ENCODE measurements at regions not wholly inside any gene's neighbourhood (a gene's known extent, or its start where the extent isn't known, plus 50 kb on each side); places are given as distances from the start of the nearest gene placed in this dataset.

DNA sequence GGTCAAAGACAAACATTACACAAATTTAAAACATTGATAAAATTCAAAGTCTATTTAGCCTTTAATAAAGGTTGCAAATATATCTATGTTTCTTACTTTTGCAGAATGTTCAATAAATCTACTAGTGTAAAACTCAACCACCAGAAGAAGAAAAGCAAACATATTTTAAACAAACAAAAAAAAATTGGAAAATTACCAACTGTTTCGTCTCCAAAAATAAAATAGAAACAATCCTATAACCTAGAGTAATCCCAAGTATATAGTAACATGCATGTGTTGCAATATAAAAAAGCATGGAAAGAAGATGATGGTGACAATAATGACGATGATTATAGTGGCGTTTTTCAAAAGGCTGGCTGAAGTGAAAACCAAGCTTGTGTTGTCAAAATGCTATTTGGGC, 86.0 kb upstream of the PAPPA start:
- Mint-ChIP-seq H3K27me3 (ENCODE audit: unreplicated experiment) (no peaks in the 10 kb centered on the region), H3K4me1 (ENCODE audit: low read depth, unreplicated experiment) (no peaks in the 10 kb centered on the region), H3K36me3 (ENCODE audit: insufficient read depth, unreplicated experiment) (no peaks in the 10 kb centered on the region), H3K4me3 (ENCODE audit: low read depth, unreplicated experiment) (no peak overlapping the region), H3K9me3 (ENCODE audit: low read depth, unreplicated experiment) (peaks cover 2% of the 10 kb centered on the region), H3K27ac (ENCODE audit: unreplicated experiment) (no peak overlapping the region)
- intact Hi-C loops (cut with micrococcal nuclease; ENCODE audit: unreplicated experiment): no loop called here
- TF ChIP-seq, protein P1, sequence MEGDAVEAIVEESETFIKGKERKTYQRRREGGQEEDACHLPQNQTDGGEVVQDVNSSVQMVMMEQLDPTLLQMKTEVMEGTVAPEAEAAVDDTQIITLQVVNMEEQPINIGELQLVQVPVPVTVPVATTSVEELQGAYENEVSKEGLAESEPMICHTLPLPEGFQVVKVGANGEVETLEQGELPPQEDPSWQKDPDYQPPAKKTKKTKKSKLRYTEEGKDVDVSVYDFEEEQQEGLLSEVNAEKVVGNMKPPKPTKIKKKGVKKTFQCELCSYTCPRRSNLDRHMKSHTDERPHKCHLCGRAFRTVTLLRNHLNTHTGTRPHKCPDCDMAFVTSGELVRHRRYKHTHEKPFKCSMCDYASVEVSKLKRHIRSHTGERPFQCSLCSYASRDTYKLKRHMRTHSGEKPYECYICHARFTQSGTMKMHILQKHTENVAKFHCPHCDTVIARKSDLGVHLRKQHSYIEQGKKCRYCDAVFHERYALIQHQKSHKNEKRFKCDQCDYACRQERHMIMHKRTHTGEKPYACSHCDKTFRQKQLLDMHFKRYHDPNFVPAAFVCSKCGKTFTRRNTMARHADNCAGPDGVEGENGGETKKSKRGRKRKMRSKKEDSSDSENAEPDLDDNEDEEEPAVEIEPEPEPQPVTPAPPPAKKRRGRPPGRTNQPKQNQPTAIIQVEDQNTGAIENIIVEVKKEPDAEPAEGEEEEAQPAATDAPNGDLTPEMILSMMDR (IDR thresholded peaks at IDR 0.05; ENCODE audit: unreplicated experiment): no peak
- no TSS peak for BruUV-seq (replicated peaks)
- CTCF ChIA-PET: no interaction called here
- no peak for DNase-seq

DNA sequence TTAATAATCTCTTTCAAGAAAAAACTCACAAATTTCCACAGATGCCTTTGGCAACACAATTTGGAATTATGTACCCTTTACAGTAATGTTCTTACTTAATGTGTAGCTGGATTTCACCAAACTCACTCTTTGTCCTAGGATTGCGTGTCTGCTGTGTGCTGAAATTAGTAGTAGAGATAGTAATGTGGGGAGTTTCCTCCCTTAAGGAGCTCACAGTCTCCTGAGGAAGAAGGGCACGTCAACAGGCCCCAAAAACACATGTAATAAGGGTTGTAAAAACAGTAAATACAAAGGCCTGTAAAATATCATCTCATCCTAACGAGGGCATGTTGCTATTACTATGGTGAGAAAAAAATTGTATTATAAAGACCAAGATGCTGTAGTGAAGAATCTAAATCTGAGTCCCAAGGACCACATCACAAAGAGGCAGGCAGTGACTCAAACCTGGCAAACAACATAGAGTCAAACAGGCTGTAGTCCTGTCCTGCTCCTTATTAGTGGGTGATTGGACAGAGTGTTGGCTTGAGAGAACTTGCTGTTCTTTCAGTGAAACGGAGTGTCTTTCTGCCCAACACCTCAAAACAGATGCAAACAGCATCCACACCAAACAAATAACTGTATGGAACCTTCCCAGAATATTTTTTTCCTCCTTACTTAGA, 83.2 kb upstream of the PAPPA start:
- no peak for DNase-seq
- H3K27me3 Mint-ChIP-seq (ENCODE audit: unreplicated experiment): no peaks in the 10 kb centered on the region
- CTCF ChIA-PET: interaction anchor here (0.7 kb wide), 1 partner anchor 17 kb away, joined by 5 read pairs; no protein-coding TSS in a partner anchor
- no peaks in the 10 kb centered on the region for H3K36me3 Mint-ChIP-seq (ENCODE audit: insufficient read depth, unreplicated experiment)
- TF ChIP-seq, protein P1 (IDR thresholded peaks at IDR 0.05; ENCODE audit: unreplicated experiment): no peak
- no peaks in the 10 kb centered on the region for H3K4me1 Mint-ChIP-seq (ENCODE audit: low read depth, unreplicated experiment)
- no peak overlapping the region for H3K4me3 Mint-ChIP-seq (ENCODE audit: low read depth, unreplicated experiment)
- peaks cover 5% of the 10 kb centered on the region for H3K9me3 Mint-ChIP-seq (ENCODE audit: low read depth, unreplicated experiment)
- no TSS peak for BruUV-seq (replicated peaks)
- H3K27ac Mint-ChIP-seq (ENCODE audit: unreplicated experiment): no peak overlapping the region
- intact Hi-C loops (cut with micrococcal nuclease; ENCODE audit: unreplicated experiment): no loop called here

DNA sequence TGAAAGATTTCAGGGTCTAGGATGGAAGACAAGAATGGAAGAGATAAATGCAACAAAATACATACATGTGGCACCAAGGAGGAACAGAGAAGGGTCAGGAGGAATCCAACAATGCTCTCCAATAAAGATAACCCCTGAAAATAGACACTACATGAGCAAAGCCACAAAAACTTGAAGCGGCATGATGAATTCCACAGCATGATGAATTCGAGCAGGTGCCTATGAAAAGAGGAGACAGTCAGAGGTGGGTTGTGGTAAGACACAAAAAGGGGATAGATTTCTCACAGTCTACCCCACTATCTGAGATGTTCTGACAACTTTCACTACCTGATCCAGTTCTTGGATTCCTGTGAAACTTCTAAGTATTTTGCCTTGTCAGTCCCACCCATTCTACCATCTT, 81.5 kb upstream of the PAPPA start:
- H3K27me3 Mint-ChIP-seq (ENCODE audit: unreplicated experiment): no peaks in the 10 kb centered on the region
- DNase-seq: no peak
- TF ChIP-seq, protein P1 (IDR thresholded peaks at IDR 0.05; ENCODE audit: unreplicated experiment): no peak
- peaks cover 3% of the 10 kb centered on the region for H3K9me3 Mint-ChIP-seq (ENCODE audit: low read depth, unreplicated experiment)
- no peak overlapping the region for H3K27ac Mint-ChIP-seq (ENCODE audit: unreplicated experiment)
- BruUV-seq (replicated peaks): no TSS peak
- no peak overlapping the region for H3K4me3 Mint-ChIP-seq (ENCODE audit: low read depth, unreplicated experiment)
- intact Hi-C loops (cut with micrococcal nuclease; ENCODE audit: unreplicated experiment): no loop called here
- H3K36me3 Mint-ChIP-seq (ENCODE audit: insufficient read depth, unreplicated experiment): no peaks in the 10 kb centered on the region
- CTCF ChIA-PET: no interaction called here
- H3K4me1 Mint-ChIP-seq (ENCODE audit: low read depth, unreplicated experiment): no peaks in the 10 kb centered on the region

DNA sequence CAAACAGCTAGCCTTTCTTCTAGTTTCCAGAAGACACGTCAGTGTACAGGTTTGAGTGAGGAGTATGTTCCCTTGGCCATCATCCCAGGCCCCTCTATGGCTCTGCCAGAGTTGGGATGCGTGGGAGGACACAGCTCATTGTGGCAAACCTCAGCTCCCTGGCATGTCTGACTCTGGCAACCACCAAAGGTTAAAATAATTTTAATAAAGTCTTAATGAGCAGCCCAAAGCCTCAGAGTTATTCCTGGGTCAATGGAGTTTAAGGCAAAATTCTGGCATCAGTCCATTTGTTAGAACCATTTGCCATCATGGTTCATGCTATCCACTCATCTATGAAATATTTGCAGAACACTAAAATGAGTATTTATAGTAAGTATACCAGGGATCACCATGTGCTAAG, 79.8 kb upstream of the PAPPA start:
- BruUV-seq (replicated peaks): no TSS peak
- intact Hi-C loops (cut with micrococcal nuclease; ENCODE audit: unreplicated experiment): no loop called here
- Mint-ChIP-seq H3K9me3 (ENCODE audit: low read depth, unreplicated experiment) (peaks cover 6% of the 10 kb centered on the region), H3K4me3 (ENCODE audit: low read depth, unreplicated experiment) (no peak overlapping the region), H3K36me3 (ENCODE audit: insufficient read depth, unreplicated experiment) (no peaks in the 10 kb centered on the region), H3K4me1 (ENCODE audit: low read depth, unreplicated experiment) (no peaks in the 10 kb centered on the region), H3K27me3 (ENCODE audit: unreplicated experiment) (no peaks in the 10 kb centered on the region), H3K27ac (ENCODE audit: unreplicated experiment) (no peak overlapping the region)
- CTCF ChIA-PET: no interaction called here
- TF ChIP-seq, protein P1 (IDR thresholded peaks at IDR 0.05; ENCODE audit: unreplicated experiment): no peak
- no peak for DNase-seq

Data from Calu3 (cell line).